GM19372 (cell line): ENCODE measurements at regions not wholly inside any gene's neighbourhood (a gene's known extent, or its start where the extent isn't known, plus 50 kb on each side); places are given as distances from the start of the nearest gene placed in this dataset.

ENCODE experiments used
- ATAC-seq: cut with Tn5 transposase; IDR thresholded peaks from one replicate; pipeline ENCODE4 v1.9.1; 2021; ENCODE audit warnings: mild to moderate bottlenecking, low read depth, moderate library complexity; ENCODE audit not compliant: unreplicated experiment

DNA sequence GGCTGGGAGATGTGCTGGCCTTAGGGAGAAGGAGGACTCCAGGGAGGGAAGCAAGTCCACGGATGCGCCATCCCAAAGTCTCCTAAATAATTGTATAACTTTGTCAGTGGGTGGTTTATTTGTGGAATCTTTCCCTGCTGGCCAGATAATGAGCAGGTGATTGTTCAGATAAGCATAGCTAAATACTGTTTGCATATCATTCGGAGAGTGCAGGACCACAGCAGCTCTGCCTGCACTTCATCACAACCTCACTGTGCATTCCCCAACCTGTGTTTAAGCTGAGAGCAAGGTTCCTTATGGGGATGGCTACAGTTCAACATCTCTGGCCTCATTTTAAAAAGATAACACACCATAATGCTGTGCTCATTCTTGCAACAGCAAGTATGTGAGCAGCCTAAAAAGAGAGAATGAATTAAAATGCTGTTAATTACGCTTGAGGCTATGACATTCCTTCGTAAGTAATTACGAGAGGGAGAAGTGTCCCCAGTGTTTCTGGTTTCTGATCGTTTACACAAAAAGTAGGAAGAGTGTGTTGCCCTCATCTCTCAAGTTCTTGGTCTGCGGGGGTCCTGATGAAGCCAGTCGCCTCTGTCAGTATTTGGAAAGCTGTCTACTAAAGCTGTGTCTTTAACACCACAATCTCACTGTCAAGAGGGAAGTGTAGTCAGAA is 272.0 kb upstream of the RORA start:
- ATAC-seq: no peak

DNA sequence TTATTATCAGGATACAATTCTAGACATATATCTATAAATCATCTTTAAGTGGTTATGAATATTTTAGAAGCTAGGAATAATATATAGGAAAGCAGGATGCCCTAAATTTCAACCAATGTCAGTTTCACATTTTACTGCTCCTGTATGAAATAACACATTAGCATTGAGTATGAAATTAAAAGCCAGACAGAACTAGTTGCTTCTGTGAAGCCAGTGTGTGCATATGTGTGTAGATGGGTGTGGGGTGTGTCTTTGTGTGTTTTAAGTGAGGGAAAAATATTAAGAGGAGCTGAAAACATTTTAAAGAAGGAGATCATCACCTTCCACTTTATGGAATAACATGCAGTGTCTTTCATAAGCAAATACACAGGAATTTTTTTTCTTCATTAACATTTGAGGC is 271.4 kb upstream of the RORA start:
- no peak for ATAC-seq

DNA sequence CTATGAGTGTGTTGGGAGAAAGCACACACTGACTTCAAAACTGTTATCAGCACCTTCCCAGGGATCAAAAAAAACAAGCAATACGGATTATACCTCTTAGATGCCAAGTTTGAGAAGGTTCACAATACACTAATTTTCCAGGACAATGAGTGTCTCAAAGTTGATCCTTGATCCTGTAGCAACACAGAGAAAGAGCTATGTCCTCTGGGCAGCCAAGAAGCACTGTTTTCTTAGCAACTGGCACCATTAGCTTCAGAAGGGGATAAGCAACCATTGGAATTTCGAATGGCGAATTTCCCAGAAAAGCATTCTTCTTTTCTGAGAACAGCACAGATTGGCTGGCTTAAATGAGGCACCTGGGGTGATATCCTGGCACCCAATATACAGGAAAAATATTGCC is 270.3 kb upstream of the RORA start:
- ATAC-seq: no peak

DNA sequence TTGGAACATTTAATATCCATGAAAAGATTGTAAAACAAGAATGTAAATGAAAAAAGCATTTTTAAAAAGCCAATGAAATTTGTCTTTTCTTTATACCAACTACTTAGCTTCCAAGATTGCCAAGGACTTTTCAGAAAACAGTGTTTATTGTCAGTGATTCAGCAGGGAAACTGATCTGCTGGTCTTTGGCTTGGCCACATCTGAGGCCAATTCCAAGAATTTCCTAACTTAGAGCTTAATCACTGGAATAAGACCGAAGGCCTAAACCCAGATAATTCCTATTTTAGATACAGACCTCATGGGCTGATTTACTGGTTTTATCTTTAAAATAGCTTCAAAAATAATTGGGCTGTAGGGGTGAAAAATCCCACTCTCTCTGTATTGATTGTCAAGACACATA is 260.5 kb upstream of the RORA start:
- ATAC-seq: no peak

DNA sequence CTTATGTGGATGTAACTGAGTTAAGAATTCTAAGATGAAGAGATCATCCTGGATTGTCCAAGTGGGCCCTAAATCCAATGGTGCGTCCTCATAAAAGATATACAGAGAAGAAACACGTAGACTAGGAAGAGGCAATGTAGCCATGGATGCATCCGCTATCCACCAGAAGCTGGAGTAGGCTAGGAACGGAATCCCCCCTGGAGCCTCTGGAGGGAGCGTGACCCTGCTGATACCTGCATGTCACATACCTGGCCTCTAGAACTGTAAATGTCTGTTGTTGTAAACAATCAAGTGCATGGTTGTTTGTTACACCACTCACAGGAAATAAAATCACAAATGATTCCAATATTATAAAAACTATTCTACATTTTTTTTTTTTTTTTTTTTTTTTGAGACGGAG is 254.5 kb upstream of the RORA start:
- no peak for ATAC-seq

DNA sequence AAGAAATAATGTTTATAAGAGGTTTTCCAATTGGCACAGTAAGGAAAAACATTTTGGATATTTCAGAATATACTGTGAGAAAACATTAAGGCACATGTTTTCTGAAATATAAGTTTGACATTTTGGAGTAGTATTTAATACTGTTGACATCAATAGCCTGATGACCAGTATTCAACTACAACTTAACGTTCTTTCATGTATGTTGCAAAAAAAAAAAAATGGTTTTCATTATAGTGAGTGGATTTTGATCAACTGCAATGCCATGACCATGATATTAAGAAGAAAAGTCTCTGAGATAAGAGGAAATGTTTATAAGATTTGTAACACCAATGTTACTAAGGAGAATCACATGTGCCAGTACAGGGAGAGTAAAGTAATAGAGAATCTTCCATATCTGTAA is 252.8 kb upstream of the RORA start:
- ATAC-seq: no peak

DNA sequence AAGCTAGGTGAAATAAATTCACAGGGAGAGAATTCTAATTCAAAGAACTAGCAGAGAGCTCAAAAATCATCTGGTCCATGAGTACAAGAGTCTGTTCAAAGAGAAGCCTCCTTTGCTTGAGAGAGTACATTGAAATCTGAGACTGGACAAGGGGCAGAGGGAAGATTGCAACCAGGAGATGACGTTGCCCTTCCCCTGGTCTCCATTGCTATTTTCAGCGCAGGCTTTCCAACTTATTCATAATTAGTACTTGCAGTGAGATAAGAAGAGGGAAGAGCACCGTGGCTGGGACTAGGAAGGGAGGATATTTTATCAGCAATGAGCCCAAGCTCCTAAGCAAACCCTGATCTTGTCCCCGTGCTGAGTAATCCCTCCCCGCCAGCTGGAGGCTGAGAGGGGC is 251.8 kb upstream of the RORA start:
- no peak for ATAC-seq

DNA sequence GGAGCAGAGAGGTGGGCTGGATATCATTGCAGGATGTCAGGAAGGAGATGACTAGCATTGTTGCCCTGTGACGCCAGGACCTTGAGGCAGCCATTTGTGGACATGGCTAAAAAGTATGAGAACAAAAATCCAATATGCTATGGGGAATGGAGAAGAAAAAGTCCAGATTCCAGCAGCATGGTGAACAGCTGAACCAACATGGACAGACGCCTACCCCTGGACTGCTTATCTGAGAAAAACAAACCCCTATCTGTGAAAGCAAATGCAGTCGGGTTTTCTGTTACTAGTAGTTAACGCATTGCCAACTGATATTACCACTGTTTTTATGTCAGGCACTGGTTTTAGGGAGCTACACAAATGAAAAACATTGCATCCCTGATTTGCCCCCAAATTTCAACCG is 251.2 kb upstream of the RORA start:
- ATAC-seq: no peak

DNA sequence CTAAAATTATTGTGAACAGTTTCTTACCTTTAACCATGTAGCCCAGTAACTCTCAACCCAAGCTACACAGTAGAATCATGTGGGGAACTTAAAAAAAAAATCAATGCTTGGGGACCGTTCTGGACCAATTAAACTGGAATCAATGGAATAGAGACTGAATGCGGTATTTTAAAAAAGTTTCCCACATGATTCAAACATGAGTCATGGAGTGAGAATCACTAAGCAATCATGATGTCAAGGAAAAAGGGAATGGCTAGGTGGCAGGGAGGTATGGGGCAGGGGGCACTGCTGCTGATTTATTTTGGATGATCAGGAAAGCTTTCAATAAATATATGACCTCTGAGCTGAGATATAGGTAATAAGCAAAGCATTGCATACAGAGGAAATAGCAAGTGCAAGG is 250.5 kb upstream of the RORA start:
- no peak for ATAC-seq

DNA sequence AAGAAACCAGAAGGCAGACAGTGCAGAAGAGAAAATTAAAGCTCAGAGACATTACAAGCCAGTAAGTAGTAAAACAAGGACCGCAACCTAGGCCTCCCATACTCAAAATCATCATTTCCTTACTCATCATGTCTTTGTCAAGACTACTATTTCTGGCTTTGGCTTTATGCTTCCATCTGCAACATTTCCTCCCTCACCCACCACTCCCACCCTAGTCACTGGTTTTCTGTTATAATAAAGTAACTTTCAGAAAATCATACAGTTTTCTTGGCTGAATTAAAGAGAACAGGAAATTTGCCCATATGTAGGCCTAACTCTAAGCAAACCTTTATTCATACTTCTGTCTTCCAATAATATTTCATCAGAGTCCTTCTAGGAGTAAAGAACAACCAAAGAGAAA is 247.6 kb upstream of the RORA start:
- ATAC-seq: no peak

DNA sequence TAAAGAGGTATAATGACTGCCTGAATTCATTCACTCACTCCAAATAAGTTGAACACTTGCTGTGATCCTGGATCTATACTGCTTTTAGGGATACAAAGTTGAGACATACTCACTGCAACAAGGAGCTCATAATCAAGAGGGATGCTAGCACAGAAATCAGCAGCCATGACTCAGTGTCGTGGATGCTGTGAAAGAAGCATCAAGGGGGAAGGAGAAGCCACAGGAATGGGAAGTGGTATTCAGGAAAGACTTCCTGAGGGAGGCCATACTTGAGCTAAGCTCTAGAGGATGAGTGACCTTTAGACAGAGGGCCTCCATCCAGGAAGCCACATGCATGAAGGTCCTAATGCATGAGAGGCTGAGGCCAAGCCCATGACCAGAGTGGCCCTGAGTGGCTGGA is 245.7 kb upstream of the RORA start:
- no peak for ATAC-seq

DNA sequence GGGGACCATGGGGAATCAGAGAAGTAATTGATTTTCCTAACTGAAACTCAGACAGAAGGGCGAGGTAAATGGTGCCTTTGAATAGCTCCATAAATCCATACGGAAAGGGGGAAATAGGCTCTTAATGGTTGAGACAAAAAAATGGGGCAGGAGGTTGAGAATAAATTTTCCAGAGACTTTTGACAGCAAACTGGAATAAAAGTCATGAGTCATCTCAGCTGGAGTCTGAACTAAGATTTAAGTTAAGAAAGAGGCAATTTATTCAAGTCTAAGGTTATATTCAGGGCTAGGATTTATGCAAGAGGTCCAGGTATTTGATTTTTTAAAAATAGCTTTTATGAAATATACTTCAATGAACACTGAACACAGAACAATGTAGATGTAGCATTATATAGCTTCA is 238.7 kb upstream of the RORA start:
- no peak for ATAC-seq

DNA sequence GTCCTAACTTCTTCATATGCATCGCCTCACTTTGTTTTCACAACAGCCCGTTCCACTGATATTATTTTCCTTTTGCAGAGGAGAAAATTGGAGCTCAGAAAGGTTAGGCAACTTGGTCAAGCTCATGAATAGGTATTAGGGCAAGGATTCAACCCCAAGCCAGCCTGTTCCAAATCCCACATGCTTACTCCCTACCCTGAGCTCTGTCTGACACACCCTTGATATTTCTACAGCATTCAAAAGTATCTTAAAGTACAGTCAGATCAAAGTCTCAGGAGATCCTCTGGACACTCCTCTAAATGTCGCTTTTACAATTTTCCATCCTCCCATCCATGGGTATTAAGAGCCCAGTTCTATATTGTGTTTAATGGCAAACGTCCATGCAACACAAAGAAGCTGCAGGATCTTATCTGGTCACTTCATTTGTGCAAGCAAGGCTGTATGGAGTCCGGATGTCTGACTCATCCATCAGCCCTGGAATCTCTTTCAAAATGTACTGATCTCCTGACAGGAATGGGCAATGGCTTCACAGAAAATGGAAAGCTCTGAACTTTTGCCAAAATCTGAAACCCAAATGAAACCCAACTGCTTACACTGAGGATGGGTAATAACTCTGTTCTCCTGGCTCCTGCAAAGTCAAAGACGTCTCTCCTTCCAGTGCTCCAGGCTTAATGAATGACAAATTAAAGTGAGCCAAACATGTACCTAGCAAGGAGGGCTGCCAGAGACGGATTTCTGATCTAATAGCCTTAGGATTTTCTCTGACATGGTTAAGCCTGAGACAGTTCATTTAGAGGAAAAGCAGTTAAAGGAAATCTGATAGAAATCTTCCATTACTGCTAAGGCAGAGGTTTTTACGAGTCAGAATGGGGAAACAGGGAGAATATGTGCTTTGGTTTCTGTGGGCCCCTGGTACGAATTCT is 230.9 kb upstream of the RORA start:
- ATAC-seq: no peak

DNA sequence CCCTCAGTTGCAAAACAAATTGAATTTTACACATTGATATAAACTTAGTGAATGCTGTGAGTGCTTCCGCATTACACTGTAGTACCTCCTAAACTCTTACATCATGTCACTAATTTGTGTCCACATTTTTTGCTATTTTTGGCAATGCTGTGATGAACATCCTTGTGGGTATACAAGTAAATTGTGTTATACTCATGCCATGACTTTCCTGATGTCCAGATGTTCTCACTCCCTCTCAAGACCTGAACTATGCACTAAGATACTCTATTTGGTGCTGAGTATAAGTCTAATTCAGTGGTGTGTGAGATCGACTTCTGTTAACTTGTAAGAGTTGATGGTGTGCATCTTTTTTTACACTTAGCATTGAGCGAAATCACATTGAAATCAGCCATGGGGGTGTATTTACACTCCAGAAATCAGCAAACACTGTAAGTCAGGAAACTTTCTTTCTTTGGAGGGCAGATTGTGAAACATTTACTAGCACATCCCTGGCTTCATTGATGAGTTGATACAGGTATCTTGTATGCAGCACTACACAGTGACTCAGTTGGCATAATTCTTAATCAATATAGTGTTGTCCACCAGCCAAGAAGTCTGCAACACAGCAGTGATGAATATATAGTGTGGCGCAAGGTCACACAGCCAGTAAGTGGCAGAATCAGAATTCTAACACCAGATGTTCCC is 228.1 kb upstream of the RORA start:
- no peak for ATAC-seq

DNA sequence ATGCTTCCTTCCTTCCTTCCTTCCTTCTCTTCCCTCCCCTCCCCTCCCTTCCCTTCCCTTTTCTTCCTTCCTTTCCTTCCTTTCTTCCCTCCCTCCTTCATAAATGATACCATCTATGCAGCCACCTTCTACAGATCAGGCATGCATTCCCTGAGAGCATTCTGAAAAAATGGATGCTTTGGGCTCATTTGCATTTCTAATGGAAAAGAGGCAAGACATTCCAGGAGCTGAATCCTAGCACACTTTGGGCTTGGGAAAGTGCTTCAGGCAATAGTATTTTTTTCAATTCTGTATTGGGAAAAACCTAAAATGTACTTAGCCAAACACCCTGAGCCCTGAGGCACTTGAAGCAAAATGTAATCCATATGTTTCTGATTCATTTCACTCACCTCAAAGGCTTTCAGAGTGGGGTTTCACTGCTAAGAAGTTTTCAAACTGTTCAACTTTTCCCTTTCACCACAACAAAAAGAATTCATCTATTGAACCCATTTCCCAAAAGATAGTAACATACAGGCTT is 220.1 kb upstream of the RORA start:
- no peak for ATAC-seq

DNA sequence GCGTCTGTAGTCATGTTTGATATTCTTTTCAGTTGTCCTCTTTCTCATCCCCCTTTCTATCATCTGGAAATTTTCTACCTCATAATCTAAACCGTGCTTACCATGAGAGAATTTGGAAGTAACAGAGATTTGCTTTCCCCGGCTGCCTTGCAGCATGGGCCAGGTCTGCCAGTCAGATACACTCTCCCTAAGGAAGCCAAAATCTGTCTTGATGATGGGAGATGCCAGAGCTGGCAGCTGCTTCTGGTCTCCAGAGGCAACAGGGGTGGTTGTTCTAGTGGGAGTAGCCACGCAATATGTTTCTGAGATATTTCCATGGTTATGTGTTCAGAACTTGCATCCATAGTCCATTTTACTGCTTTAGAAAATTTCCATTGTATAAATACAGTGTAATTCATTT is 218.9 kb upstream of the RORA start:
- ATAC-seq: no peak

DNA sequence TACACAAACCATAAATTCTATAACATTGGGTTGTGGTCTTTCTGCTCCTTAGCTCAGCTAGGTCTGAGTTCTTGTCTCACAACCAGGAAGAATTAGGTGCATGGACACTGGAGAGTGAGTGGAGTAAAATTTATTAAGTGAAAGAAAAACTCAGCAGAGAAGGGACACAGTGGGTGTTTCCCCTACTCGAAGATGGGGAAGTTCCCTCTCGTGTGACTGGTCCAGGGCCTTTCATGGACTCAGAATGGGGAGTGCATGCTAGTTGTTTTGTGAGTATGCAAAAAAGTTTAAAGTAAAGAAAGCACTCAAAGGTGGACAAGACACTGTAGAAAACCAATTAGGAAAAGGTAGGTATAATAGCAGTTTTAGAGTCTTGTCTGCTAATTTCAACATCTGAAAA is 215.5 kb upstream of the RORA start:
- no peak for ATAC-seq

DNA sequence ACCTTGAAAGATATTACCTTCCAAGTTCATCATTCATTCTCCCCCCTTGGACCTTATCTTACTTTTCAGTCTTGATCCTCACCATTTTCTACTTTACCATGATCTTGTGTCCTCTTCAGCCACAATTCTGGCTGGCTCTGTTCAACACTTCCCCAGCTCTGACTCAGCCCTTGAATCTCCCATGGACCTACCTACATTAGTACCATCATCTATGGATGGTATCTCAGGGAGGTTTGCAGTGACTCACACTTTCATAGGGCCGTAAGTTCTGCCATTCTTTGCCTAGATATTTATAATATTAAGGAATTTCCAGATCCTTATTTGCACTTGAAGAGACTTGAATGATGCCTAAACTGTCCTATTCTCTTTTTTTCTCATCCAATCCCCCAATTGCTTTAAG is 213.7 kb upstream of the RORA start:
- ATAC-seq: no peak

DNA sequence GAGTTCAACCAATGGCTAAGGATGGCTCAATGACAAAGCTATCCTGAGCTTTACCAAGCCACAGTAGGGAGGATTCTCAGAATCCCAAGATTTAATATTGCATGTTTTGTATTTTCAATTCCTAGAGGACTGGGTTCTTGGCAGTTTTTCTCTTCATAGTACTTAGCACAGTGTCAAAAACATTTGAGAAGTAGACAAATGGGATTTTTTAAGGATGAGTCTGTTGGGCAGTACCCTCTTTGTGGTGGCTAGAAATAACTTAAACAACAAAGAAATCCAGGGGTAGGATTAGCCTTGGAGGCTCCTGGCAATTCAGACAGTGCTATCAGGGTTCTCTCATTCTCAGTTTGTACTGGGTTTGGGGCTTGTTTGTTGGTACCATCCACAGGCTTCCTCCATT is 212.8 kb upstream of the RORA start:
- no peak for ATAC-seq

DNA sequence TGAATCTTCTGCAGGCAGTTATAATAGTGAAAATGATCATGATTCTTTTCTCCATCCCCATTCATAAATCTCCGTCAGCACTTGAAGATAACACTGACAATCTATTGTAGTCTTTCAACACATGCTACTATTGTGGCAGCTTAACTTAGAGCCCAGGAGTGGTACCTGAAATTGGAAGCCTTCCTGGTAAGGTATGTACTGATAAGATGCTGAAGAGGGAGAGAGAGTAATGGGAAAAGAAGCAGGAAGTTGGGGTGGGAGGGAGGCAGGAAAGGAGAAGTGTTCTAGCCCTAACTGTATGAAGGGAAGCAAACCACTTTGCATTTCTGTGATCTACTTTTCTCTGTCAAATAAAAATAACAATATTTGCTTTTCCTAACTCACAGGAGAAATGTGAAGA is 197.4 kb upstream of the RORA start:
- ATAC-seq: no peak

DNA sequence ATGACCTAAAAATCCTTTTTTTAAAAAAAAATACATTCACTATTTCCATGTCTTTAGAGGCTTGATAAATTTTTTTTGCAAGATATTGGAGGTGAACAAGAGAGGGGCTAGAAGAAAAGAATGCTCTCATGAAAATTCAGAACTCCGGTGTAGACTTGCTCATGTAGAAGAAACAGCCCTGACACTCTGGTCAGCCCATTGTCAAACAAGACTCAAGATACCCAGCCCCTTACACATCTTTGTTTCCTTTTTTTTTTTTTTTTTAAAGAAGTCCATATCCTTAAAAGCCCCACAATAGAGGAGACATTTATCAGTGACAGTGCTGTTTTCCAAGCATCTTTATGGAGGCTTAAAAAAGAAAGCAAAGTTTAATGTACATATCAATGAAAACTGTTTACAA is 196.8 kb upstream of the RORA start:
- no peak for ATAC-seq
